ENCODE measurements at regions not wholly inside any gene's neighbourhood (a gene's known extent, or its start where the extent isn't known, plus 50 kb on each side); places are given as distances from the start of the nearest gene placed in this dataset.

- H3K4me3 ChIP-seq: no peak overlapping the region
- H3K9me3 ChIP-seq: no peaks in the 10 kb centered on the region
Observed at GRCh38 chr2:30034052-30034775, 112.6 kb upstream of the YPEL5 start.

GRCh38 chr2:30037016-30037415, 109.8 kb upstream of the YPEL5 start:
- no peak overlapping the region for H3K27ac ChIP-seq
- H3K4me1 ChIP-seq: no peaks in the 10 kb centered on the region
- no peak for DNase-seq (ENCODE audit: extremely low spot score in 2 of 2)
- no peak for TF ChIP-seq POLR2A (IDR thresholded peaks at IDR 0.05)
- TF ChIP-seq CTCF (IDR thresholded peaks at IDR 0.05): no peak
- no peak for TF ChIP-seq POLR2AphosphoS5 (IDR thresholded peaks at IDR 0.05; ENCODE audit: insufficient read depth in 1 of 2, low read depth in 1 of 2)
- no peaks in the 10 kb centered on the region for H3K36me3 ChIP-seq
- H3K9me3 ChIP-seq: no peaks in the 10 kb centered on the region
- H3K4me3 ChIP-seq: no peak overlapping the region
- intact Hi-C loops (cut with DNase I): no loop called here
- H3K27me3 ChIP-seq: no peaks in the 10 kb centered on the region

More at GRCh38 chr2:30034052-30034775, 112.6 kb upstream of the YPEL5 start:
- intact Hi-C loops (cut with DNase I): no loop called here
- Histone ChIP-seq H3K4me1 (no peaks in the 10 kb centered on the region), H3K36me3 (no peaks in the 10 kb centered on the region), H3K27ac (no peak overlapping the region), H3K27me3 (no peaks in the 10 kb centered on the region)
- DNase-seq (ENCODE audit: extremely low spot score in 2 of 2): no peak
- no peak for TF ChIP-seq POLR2A (IDR thresholded peaks at IDR 0.05)
- no peak for TF ChIP-seq POLR2AphosphoS5 (IDR thresholded peaks at IDR 0.05; ENCODE audit: insufficient read depth in 1 of 2, low read depth in 1 of 2)
- no peak for TF ChIP-seq CTCF (IDR thresholded peaks at IDR 0.05)

DNA sequence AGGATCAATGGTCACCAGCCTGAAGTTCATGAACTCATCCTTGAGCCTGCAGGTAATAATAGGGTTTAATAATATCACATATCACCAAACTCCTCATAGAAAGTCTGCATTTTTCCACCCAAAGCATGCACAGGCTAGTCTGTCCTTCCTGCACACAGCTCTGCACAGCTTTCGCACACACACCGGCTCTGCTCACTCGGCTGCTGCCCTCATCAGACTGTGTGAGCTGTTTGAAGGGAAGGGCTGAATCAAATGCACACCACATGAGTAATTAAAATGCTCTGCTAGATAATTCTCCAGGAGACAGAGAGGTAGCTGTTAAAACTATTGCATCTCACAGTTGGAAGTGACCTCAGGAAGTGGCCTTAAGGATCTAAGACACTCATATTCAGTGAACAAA, 108.4 kb upstream of the YPEL5 start:
- no peak for DNase-seq (ENCODE audit: extremely low spot score in 2 of 2)
- no peak overlapping the region for H3K27ac ChIP-seq
- H3K36me3 ChIP-seq: no peaks in the 10 kb centered on the region
- H3K9me3 ChIP-seq: no peaks in the 10 kb centered on the region
- intact Hi-C loops (cut with DNase I): no loop called here
- H3K27me3 ChIP-seq: no peaks in the 10 kb centered on the region
- H3K4me3 ChIP-seq: no peak overlapping the region
- TF ChIP-seq POLR2A (IDR thresholded peaks at IDR 0.05) (no peak), CTCF (IDR thresholded peaks at IDR 0.05) (no peak), POLR2AphosphoS5 (IDR thresholded peaks at IDR 0.05; ENCODE audit: insufficient read depth in 1 of 2, low read depth in 1 of 2) (no peak)
- H3K4me1 ChIP-seq: no peaks in the 10 kb centered on the region

- Histone ChIP-seq H3K9me3 (no peaks in the 10 kb centered on the region), H3K27ac (no peak overlapping the region), H3K27me3 (no peaks in the 10 kb centered on the region), H3K36me3 (no peaks in the 10 kb centered on the region), H3K4me3 (no peak overlapping the region), H3K4me1 (no peaks in the 10 kb centered on the region)
- TF ChIP-seq POLR2A (IDR thresholded peaks at IDR 0.05) (no peak), CTCF (IDR thresholded peaks at IDR 0.05) (no peak), POLR2AphosphoS5 (IDR thresholded peaks at IDR 0.05; ENCODE audit: insufficient read depth in 1 of 2, low read depth in 1 of 2) (no peak)
- no peak for DNase-seq (ENCODE audit: extremely low spot score in 2 of 2)
- intact Hi-C loops (cut with DNase I): no loop called here
Observed at GRCh38 chr2:30039101-30039500, 107.7 kb upstream of the YPEL5 start.

GRCh38 chr2:30040147-30040546, 106.7 kb upstream of the YPEL5 start:
- Histone ChIP-seq H3K9me3 (no peaks in the 10 kb centered on the region), H3K27me3 (no peaks in the 10 kb centered on the region), H3K36me3 (no peaks in the 10 kb centered on the region), H3K27ac (no peak overlapping the region), H3K4me3 (no peak overlapping the region), H3K4me1 (no peaks in the 10 kb centered on the region)
- TF ChIP-seq CTCF (IDR thresholded peaks at IDR 0.05) (no peak), POLR2A (IDR thresholded peaks at IDR 0.05) (no peak), POLR2AphosphoS5 (IDR thresholded peaks at IDR 0.05; ENCODE audit: insufficient read depth in 1 of 2, low read depth in 1 of 2) (no peak)
- no peak for DNase-seq (ENCODE audit: extremely low spot score in 2 of 2)
- intact Hi-C loops (cut with DNase I): no loop called here
